Spleen (tissue), 11 donors: ENCODE measurements at regions not wholly inside any gene's neighbourhood (a gene's known extent, or its start where the extent isn't known, plus 50 kb on each side); places are given as distances from the start of the nearest gene placed in this dataset.

Source experiments
- DNase-seq: peaks from one replicate; pipeline ENCODE4 v3.0.0-alpha.2; 2020
- H3K27ac ChIP-seq, 8 donors: fragments of 200-600 bp; sonication (generic) in 7 of 8; 1 replicate in 4 of 8; 2 replicates in 4 of 8; pipeline versions ENCODE4 v1.5.0 to v1.8.0; 2016 to 2021; ENCODE audit warnings: inconsistent platforms in 4 of 8, mild to moderate bottlenecking in 4 of 8, moderate library complexity in 1 of 8
- H3K27me3 ChIP-seq, 7 donors: fragments of 200-600 bp; sonication (generic) in 6 of 7; replicated peaks in 1 of 7; 1 replicate in 4 of 7; 2 replicates in 3 of 7; pipeline versions ENCODE4 v1.5.0 to v1.8.0; 2016 to 2021; ENCODE audit warnings: inconsistent platforms in 3 of 7, mild to moderate bottlenecking in 1 of 7
- H3K36me3 ChIP-seq, 6 donors: fragments of 200-600 bp; sonication (generic) in 5 of 6; 1 replicate in 4 of 6; 2 replicates in 2 of 6; pipeline versions ENCODE4 v1.5.0 to v1.8.0; 2016 to 2021; ENCODE audit warnings: inconsistent platforms in 2 of 6
- H3K4me1 ChIP-seq, 6 donors: fragments of 200-600 bp; sonication (generic) in 5 of 6; 1 replicate in 3 of 6; 2 replicates in 3 of 6; pipeline versions ENCODE4 v1.5.0 to v1.8.0; 2016 to 2021; ENCODE audit warnings: inconsistent platforms in 3 of 6
- H3K4me3 ChIP-seq, 8 donors: fragments of 200-600 bp; sonication (generic) in 7 of 8; 1 replicate in 4 of 8; 2 replicates in 4 of 8; pipeline versions ENCODE4 v1.5.0 to v1.8.0; 2016 to 2021; ENCODE audit warnings: inconsistent platforms in 4 of 8, mild to moderate bottlenecking in 4 of 8, moderate library complexity in 2 of 8
- H3K9me3 ChIP-seq, 8 donors: fragments of 200-600 bp; sonication (generic) in 7 of 8; 1 replicate in 4 of 8; 2 replicates in 4 of 8; pipeline versions ENCODE4 v1.5.0 to v1.8.0; 2016 to 2021; ENCODE audit warnings: inconsistent platforms in 4 of 8
- CTCF ChIP-seq, 11 experiments: fragments of 200-600 bp in 7 of 11; fragments of 450-650 bp in 4 of 11; sonication (generic) in 4 of 11; IDR thresholded peaks in 8 of 11; conservative IDR thresholded peaks in 3 of 11; 1 replicate in 7 of 11; 2 replicates in 4 of 11; pipeline versions ENCODE4 v1.4.0 to v1.8.0; 2016 to 2021; ENCODE audit warnings: antibody characterized with exemption in 11 of 11, inconsistent platforms in 4 of 11, mild to moderate bottlenecking in 1 of 11
- POLR2A ChIP-seq, 3 donors: fragments of 450-650 bp; IDR thresholded peaks; one replicate each; pipeline ENCODE4 v1.5.1; 2017; ENCODE audit warnings: antibody characterized with exemption in 3 of 3, mild to moderate bottlenecking in 1 of 3
- POLR2AphosphoS5 ChIP-seq, 3 donors: sonication (generic); formaldehyde crosslinking; IDR thresholded peaks; one replicate each; pipeline ENCODE4 v1.5.1; 2017; ENCODE audit warnings: antibody characterized with exemption in 3 of 3
- WGBS, 5 donors: extraction: QIAGEN DNeasy Blood & Tissue Kit in 3 of 5; methylation state at CpG; one replicate each; pipeline versions ENCODE4 v1.1.5 to v1.1.7; 2013 to 2018; 5-methylcytosine and 5-hydroxymethylcytosine counted together
- intact Hi-C: fragments of 100-400 bp; cut with DNase I; formaldehyde crosslinking; loops from one replicate; pipeline ENCODE4 v1.15.0; 2023; ENCODE audit warnings: low total_unique reads
- donor health status: healthy with polysubstance abuse.
- donor health status: DM: no; HTN: no; CAD: no; lungs with moderate emphysema.
- donor health status: DM: no; HTN: no; CAD: no.
- donor health status: Bipolar disorder and iron deficiency.
- donor health status: healthy.
- donor health status: DM: no; HTN: no; CAD: no.
- donor health status: DM: yes; HTN: yes; CAD: no.

- intact Hi-C loops, result no loop called here
- TF ChIP-seq CTCF (IDR thresholded peaks at IDR 0.05 in 8 of 11, conservative IDR thresholded peaks at IDR 0.05 in 3 of 11) (no peak), POLR2AphosphoS5 (IDR thresholded peaks at IDR 0.05) (no peak), POLR2A (IDR thresholded peaks at IDR 0.05) (no peak)
Observed at GRCh38 chr16:49081554-49081953, 200.1 kb downstream of the CBLN1 start.

GRCh38 chr16:49081086-49081485, 200.6 kb downstream of the CBLN1 start:
- peaks cover 0 to 79% (median 33%) of the 10 kb centered on the region in 8 donors for H3K9me3 ChIP-seq
- H3K4me1 ChIP-seq, result no peaks in the 10 kb centered on the region
- intact Hi-C loops, result no loop called here
- no peak for DNase-seq
- no peaks in the 10 kb centered on the region for H3K27me3 ChIP-seq
- TF ChIP-seq POLR2AphosphoS5 (IDR thresholded peaks at IDR 0.05) (no peak), POLR2A (IDR thresholded peaks at IDR 0.05) (no peak), CTCF (IDR thresholded peaks at IDR 0.05 in 8 of 11, conservative IDR thresholded peaks at IDR 0.05 in 3 of 11) (no peak)
- no peak overlapping the region for H3K4me3 ChIP-seq
- no peaks in the 10 kb centered on the region for H3K36me3 ChIP-seq
- 81 to 91% (median 90%) methylated on average over 11 of the region's 11 CpGs for WGBS, 5 donors
- no peak overlapping the region for H3K27ac ChIP-seq

More at GRCh38 chr16:49081554-49081953, 200.1 kb downstream of the CBLN1 start:
- WGBS, 5 donors, result 32 to 54% (median 41%) methylated on average over 3 of the region's 3 CpGs
- Histone ChIP-seq H3K4me1 (no peaks in the 10 kb centered on the region), H3K27me3 (no peaks in the 10 kb centered on the region), H3K27ac (no peak overlapping the region), H3K4me3 (no peak overlapping the region), H3K36me3 (no peaks in the 10 kb centered on the region), H3K9me3 (peaks cover 0 to 79% (median 34%) of the 10 kb centered on the region in 8 donors)
- DNase-seq, result no peak

GRCh38 chr16:49078571-49078970, 203.1 kb downstream of the CBLN1 start:
- no peak overlapping the region for H3K4me3 ChIP-seq
- DNase-seq, result no peak
- no peaks in the 10 kb centered on the region for H3K4me1 ChIP-seq

GRCh38 chr16:49078104-49078503, 203.5 kb downstream of the CBLN1 start:
- TF ChIP-seq CTCF (IDR thresholded peaks at IDR 0.05 in 8 of 11, conservative IDR thresholded peaks at IDR 0.05 in 3 of 11), result no peak
- no peak for TF ChIP-seq POLR2AphosphoS5 (IDR thresholded peaks at IDR 0.05)
- TF ChIP-seq POLR2A (IDR thresholded peaks at IDR 0.05), result no peak
- H3K9me3 ChIP-seq, result peaks cover 0 to 69% (median 24%) of the 10 kb centered on the region in 8 donors
- no peak overlapping the region for H3K27ac ChIP-seq
- H3K36me3 ChIP-seq, result no peaks in the 10 kb centered on the region
- no peak for DNase-seq
- intact Hi-C loops, result no loop called here
- no peaks in the 10 kb centered on the region for H3K4me1 ChIP-seq
- H3K4me3 ChIP-seq, result no peak overlapping the region
- WGBS, 5 donors, result 87 to 100% (median 94%) methylated on average over 1 of the region's 1 CpG
- no peaks in the 10 kb centered on the region for H3K27me3 ChIP-seq

More at GRCh38 chr16:49078571-49078970, 203.1 kb downstream of the CBLN1 start:
- H3K27ac ChIP-seq, result no peak overlapping the region
- H3K36me3 ChIP-seq, result no peaks in the 10 kb centered on the region
- peaks cover 0 to 72% (median 24%) of the 10 kb centered on the region in 8 donors for H3K9me3 ChIP-seq
- 77 to 89% (median 82%) methylated on average over 7 of the region's 7 CpGs for WGBS, 5 donors
- intact Hi-C loops, result no loop called here
- H3K27me3 ChIP-seq, result no peaks in the 10 kb centered on the region
- TF ChIP-seq POLR2A (IDR thresholded peaks at IDR 0.05), result no peak
- TF ChIP-seq CTCF (IDR thresholded peaks at IDR 0.05 in 8 of 11, conservative IDR thresholded peaks at IDR 0.05 in 3 of 11), result no peak
- no peak for TF ChIP-seq POLR2AphosphoS5 (IDR thresholded peaks at IDR 0.05)
